ENCODE measurements at regions not wholly inside any gene's neighbourhood (a gene's known extent, or its start where the extent isn't known, plus 50 kb on each side); places are given as distances from the start of the nearest gene placed in this dataset.

GRCh38 chr12:74339211-74339610 is 198.4 kb upstream of the ATXN7L3B start:
- H3K4ac ChIP-seq (ENCODE audit: low read depth, low read length) = no peak overlapping the region
- H3K4me2 ChIP-seq (ENCODE audit: insufficient read depth, insufficient read length, low read length) = no peak overlapping the region

More at GRCh38 chr12:74339211-74339610, 198.4 kb upstream of the ATXN7L3B start:
- no peak overlapping the region for H3K56ac ChIP-seq (ENCODE audit: insufficient read length, low read depth, low read length)
- H3K18ac ChIP-seq (ENCODE audit: insufficient read length, low read depth, low read length) = no peak overlapping the region
- no peaks in the 10 kb centered on the region for H3K4me1 ChIP-seq (ENCODE audit: insufficient read depth, low read length)
- H3K9ac ChIP-seq (ENCODE audit: extremely low read depth, insufficient read length, low read length) = no peak overlapping the region
- H3K9me3 ChIP-seq (ENCODE audit: control insufficient read depth, low read depth, low read length) = no peaks in the 10 kb centered on the region
- Mint-ChIP-seq H3K27me3 (ENCODE audit: low read depth) (no peaks in the 10 kb centered on the region), H3K36me3 (ENCODE audit: insufficient read depth in 1 of 3, low read depth in 3 of 3) (no peaks in the 10 kb centered on the region), H3K27ac (peak overlapping the region in 1 of 3 experiments; percentile 22; a peak in 1 of 7 replicates), H3K9me3 (no peaks in the 10 kb centered on the region), H3K4me3 (no peak overlapping the region), H3K4me1 (peaks cover 9 to 10% of the 10 kb centered on the region in 2 experiments)
- H2BK20ac ChIP-seq (ENCODE audit: low read depth, low read length, poor library complexity, severe bottlenecking) = no peak overlapping the region
- WGBS (ENCODE audit: extremely low coverage, insufficient read length, low lambda C conversion rate) = no CpG with 5 or more reads among the region's 2 CpGs
- H2BK12ac ChIP-seq (ENCODE audit: insufficient read length, low read depth, low read length) = no peak overlapping the region
- no peaks in the 10 kb centered on the region for H3K23me2 ChIP-seq (ENCODE audit: insufficient read length, low read depth, low read length, poor library complexity, severe bottlenecking)
- no peak overlapping the region for H2AK5ac ChIP-seq (ENCODE audit: insufficient read length, low read length)
- H4K20me1 ChIP-seq (ENCODE audit: control insufficient read depth, insufficient read depth, insufficient read length) = no peaks in the 10 kb centered on the region
- no peak overlapping the region for H2BK15ac ChIP-seq (ENCODE audit: low read depth, low read length)
- no peak overlapping the region for H3K23ac ChIP-seq (ENCODE audit: insufficient read length, low read depth, low read length)
- no peak overlapping the region for H4K5ac ChIP-seq (ENCODE audit: insufficient read length, low read depth, low read length)
- DNase-seq = no peak
- H4K8ac ChIP-seq (replicated peaks; ENCODE audit: insufficient read length, low read depth, low read length) = no peak overlapping the region
- no peaks in the 10 kb centered on the region for H3K79me1 ChIP-seq (ENCODE audit: insufficient read depth, low read depth, low read length, poor library complexity, severe bottlenecking)
- H3K27ac ChIP-seq (ENCODE audit: insufficient read length, low read depth, low read length) = no peak overlapping the region
- TF ChIP-seq, protein P1, sequence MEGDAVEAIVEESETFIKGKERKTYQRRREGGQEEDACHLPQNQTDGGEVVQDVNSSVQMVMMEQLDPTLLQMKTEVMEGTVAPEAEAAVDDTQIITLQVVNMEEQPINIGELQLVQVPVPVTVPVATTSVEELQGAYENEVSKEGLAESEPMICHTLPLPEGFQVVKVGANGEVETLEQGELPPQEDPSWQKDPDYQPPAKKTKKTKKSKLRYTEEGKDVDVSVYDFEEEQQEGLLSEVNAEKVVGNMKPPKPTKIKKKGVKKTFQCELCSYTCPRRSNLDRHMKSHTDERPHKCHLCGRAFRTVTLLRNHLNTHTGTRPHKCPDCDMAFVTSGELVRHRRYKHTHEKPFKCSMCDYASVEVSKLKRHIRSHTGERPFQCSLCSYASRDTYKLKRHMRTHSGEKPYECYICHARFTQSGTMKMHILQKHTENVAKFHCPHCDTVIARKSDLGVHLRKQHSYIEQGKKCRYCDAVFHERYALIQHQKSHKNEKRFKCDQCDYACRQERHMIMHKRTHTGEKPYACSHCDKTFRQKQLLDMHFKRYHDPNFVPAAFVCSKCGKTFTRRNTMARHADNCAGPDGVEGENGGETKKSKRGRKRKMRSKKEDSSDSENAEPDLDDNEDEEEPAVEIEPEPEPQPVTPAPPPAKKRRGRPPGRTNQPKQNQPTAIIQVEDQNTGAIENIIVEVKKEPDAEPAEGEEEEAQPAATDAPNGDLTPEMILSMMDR (conservative IDR thresholded peaks at IDR 0.05) = no peak
- H2BK5ac ChIP-seq (ENCODE audit: insufficient read length, low read length) = no peak overlapping the region
- no peak overlapping the region for H2AFZ ChIP-seq (ENCODE audit: low read length)
- H3K27me3 ChIP-seq (ENCODE audit: insufficient read depth, low read length) = no peaks in the 10 kb centered on the region
- H3K14ac ChIP-seq (ENCODE audit: insufficient read depth, low read length) = no peak overlapping the region
- no peaks in the 10 kb centered on the region for H3K79me2 ChIP-seq (ENCODE audit: insufficient read depth, low read length)
- H4K91ac ChIP-seq (ENCODE audit: insufficient read length, low read depth, low read length) = no peak overlapping the region
- no peak overlapping the region for H3T11ph ChIP-seq (ENCODE audit: low read length)
- H2BK120ac ChIP-seq (ENCODE audit: low read depth, low read length, poor library complexity, severe bottlenecking) = no peak overlapping the region

Measured in H9 (cell line).